HG02943 (cell line): ENCODE measurements at regions not wholly inside any gene's neighbourhood (a gene's known extent, or its start where the extent isn't known, plus 50 kb on each side); places are given as distances from the start of the nearest gene placed in this dataset.
"Not testable (repeated sequence)": the region's sequence is repeated elsewhere in the genome, so short reads cannot be mapped to it uniquely, and the experiment has no call there.

ENCODE experiments used
- ATAC-seq: cut with Tn5 transposase; IDR thresholded peaks from one replicate; pipeline ENCODE4 v1.9.1; 2021; ENCODE audit warnings: mild to moderate bottlenecking, low read depth, moderate library complexity; ENCODE audit not compliant: unreplicated experiment

DNA sequence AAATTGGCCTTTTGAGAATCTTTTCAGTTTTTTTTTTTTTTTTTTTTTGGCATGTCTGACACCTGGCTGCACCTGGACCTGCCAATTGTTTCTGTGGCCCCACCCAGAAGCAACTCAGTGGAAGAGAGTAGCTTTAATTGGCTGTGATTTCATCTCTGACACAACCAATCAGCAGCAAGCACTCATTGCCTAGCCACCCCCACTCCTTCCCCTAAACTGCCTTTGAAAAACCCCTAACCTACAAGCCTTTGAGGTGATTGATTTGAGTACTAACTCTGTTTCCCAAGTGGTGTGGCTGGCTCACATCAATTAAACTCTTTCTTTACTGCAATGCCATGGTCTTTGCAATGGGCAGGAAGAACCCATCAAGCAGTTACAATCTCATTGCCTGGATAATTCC lies 98.2 kb upstream of the CHORDC1 start:
- no peak for ATAC-seq

- ATAC-seq = no peak
Measured at GRCh38 chr11:90318651-90319050, 95.8 kb upstream of the CHORDC1 start.

DNA sequence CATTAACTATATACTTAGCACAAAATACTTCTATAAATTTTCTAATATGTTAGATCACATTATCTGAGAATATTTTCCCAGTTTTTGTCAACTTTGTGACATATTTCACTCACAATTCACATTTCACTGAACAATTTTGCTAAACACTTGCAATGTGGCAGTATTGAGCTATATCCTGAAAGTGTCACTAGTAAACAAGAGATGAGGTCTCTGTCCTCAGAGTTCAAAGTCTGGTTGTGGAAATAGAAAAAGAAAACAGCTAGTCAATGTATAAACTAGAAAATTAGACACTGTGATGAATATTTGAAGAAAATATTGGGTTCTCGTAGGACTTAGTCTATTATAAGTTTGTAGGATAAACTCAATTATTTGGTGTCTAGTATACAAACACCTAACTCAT lies 87.4 kb upstream of the CHORDC1 start:
- no peak for ATAC-seq

DNA sequence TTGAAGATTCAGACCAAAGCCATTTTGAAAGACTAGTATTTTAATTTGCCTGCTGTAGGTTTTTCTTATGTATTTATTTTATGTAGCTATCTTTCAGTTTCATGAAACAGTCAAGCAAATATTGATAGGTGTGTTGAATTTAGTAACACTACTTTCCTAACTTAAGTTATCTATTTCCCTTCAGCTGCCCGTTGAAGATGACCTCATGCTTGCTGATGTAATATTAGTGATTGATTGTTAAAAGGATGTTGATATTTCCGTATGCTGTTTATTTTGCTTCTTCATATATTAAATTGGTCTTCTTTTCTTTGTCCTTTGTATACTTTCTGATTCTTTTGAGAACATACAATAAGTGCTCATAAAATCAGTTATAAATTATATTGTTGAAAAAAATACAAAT lies 86.8 kb upstream of the CHORDC1 start:
- no peak for ATAC-seq

DNA sequence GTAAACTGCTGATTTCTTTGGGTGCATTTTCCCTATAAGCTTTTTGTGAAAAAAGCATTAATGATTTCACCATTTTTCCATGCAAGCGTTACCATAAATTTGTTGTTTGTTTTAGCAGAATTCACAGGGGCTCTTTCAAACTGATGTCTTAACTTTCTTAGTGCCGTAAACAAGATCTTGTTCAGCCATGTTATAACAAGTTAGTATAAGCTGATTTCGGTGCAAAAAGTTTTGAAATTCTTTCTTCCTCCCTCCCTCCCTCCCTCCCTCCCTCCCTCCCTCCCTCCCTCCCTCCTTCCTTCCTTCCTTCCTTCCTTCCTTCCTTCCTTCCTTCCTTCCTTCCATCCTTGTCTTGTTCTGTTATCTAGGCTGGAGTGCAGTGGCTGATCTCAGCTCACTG lies 71.7 kb upstream of the CHORDC1 start:
- no peak for ATAC-seq

DNA sequence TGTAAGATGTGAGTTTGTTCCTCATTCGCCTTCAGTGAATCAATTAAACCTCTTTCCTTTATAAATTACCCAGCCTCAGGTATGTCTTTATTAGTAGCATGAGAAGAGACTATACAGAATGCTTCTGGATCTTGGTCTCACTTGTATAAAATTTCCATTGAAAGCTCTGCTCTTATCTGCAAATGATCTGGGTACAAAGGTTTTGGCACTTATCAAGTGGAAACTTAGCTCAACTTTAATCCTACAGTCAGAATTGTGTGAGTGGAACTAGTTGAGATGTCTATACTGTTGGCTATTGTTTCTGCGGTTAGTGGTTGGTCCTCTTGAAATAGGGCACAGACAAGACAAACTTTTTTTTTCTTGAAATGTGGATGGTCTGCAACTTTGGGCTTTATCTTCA lies 71.2 kb upstream of the CHORDC1 start:
- ATAC-seq = no peak

DNA sequence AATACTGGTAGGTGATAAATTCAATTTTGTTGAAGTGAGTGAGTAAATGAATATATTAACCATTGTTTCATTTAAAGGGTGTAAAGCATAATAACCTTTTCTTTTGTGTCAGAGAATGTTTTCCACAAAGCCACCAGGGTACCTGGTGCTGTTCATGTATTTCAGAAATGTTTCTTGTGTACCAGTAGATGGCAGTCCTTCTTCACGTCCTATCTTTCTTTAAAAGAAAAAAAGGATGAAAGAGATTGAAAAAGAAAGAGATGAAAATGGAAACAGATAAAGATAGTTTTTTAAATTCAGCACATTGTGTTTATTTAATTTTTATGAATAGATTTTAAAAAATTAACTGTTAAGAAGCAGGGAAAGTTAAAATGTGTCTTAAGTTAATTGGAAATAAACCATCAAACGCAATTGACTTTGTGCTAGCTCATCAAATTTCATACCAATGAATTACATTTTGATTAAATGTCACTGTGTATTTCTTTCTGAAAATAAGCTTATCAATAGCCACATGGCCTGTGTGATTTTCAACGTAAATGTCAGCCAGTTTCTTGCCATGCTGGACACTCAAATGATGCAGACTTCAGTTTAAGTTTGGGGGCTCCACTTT lies 65.5 kb upstream of the CHORDC1 start:
- ATAC-seq = no peak

GRCh38 chr11:90286640-90287039 lies 63.8 kb upstream of the CHORDC1 start:
- ATAC-seq = no peak

DNA sequence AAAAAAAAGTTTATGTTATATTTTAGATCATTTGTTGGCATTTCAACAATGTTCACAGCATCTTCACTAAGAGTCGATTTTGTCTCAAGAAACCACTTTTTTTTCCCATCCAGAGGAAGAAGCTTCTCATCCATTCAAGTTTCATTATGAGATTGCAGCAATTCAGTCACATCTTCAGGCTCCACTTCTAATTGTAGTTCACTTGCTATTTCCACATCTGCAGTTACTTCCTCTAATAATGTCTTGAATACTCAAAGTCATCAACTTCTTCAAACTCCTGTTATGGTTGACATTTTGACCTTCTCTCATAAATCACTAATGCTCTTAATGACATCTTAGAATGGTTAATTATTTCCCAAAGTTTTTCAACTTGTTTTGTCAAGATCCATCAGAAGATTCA lies 61.3 kb upstream of the CHORDC1 start:
- ATAC-seq = no peak

- ATAC-seq = not testable (repeated sequence)
Measured at GRCh38 chr11:90282551-90283071, 59.8 kb upstream of the CHORDC1 start.

GRCh38 chr11:90274362-90274761 lies 51.5 kb upstream of the CHORDC1 start:
- ATAC-seq = no peak
